Esophagus squamous epithelium (tissue), 5 donors: ENCODE measurements at regions not wholly inside any gene's neighbourhood (a gene's known extent, or its start where the extent isn't known, plus 50 kb on each side); places are given as distances from the start of the nearest gene placed in this dataset.

Source experiments
- DNase-seq: peaks from one replicate; lab custom pipeline; 2025; lab: John Stamatoyannopoulos, UW
- H3K27ac ChIP-seq, 4 donors: fragments of 200-600 bp; sonication (generic); one replicate each; pipeline ENCODE4 v1.5.1; 2016 to 2019; ENCODE audit warnings: mild to moderate bottlenecking in 1 of 4
- H3K27me3 ChIP-seq, 4 donors: fragments of 200-600 bp; sonication (generic); 1 replicate in 3 of 4; 2 replicates in 1 of 4; pipeline versions ENCODE4 v1.5.1 to v1.6.0; 2017 to 2021; ENCODE audit warnings: antibody characterized with exemption in 1 of 4
- H3K36me3 ChIP-seq, 3 donors: fragments of 200-600 bp; sonication (generic); one replicate each; pipeline ENCODE4 v1.5.1; 2016 to 2019
- H3K4me1 ChIP-seq, 3 donors: fragments of 200-600 bp; sonication (generic); one replicate each; pipeline ENCODE4 v1.5.1; 2017 to 2019
- H3K4me3 ChIP-seq, 4 donors: fragments of 200-600 bp; sonication (generic); 1 replicate in 3 of 4; 2 replicates in 1 of 4; pipeline ENCODE4 v1.5.1; 2016 to 2019; ENCODE audit warnings: mild to moderate bottlenecking in 2 of 4, moderate library complexity in 1 of 4
- H3K9me3 ChIP-seq, 3 donors: fragments of 200-600 bp; sonication (generic); one replicate each; pipeline ENCODE4 v1.5.1; 2016 to 2019
- POLR2A ChIP-seq, 4 donors: fragments of 450-650 bp; IDR thresholded peaks; one replicate each; pipeline ENCODE4 v1.6.1; 2017; ENCODE audit warnings: antibody characterized with exemption in 4 of 4, mild to moderate bottlenecking in 4 of 4, moderate library complexity in 3 of 4
- WGBS, 2 donors: methylation state at CpG; one replicate each; pipeline ENCODE4 v1.1.5; 2018; 5-methylcytosine and 5-hydroxymethylcytosine counted together
- intact Hi-C: fragments of 100-400 bp; cut with DNase I; formaldehyde crosslinking; loops from one replicate; pipeline ENCODE4 v1.15.0; 2022
- TF ChIP-seq, protein P1 (sequence below), 6 experiments: fragments of 450-650 bp in 4 of 6; fragments of 200-600 bp in 2 of 6; sonication (generic) in 2 of 6; IDR thresholded peaks; one replicate each; pipeline ENCODE4 v1.5.1; 2016 to 2019; ENCODE audit warnings: antibody characterized with exemption in 6 of 6, mild to moderate bottlenecking in 4 of 6, moderate library complexity in 4 of 6
- donor health status: DM: yes; HTN: yes; CAD: no.

DNA sequence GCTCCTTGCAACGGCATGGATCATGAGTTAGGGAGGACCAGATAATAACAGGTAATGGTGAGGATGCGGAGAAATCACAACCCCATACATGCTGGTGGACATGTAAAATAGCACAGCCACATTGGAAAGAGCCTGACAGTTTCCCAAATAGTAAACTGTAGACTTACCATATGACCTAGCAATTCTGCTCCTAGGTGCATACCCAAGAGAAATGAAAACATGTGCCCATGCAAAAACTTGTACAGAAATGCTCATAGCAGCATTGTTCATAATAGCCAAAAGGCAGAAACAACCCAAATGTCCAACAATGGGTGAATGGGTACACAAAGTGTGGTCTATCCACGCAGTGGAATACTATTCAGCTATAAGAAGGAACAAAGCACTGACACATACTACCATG is 97.5 kb upstream of the VRK1 start:
- 83 to 96% methylated on average over 3 of the region's 3 CpGs for WGBS, 2 donors

DNA sequence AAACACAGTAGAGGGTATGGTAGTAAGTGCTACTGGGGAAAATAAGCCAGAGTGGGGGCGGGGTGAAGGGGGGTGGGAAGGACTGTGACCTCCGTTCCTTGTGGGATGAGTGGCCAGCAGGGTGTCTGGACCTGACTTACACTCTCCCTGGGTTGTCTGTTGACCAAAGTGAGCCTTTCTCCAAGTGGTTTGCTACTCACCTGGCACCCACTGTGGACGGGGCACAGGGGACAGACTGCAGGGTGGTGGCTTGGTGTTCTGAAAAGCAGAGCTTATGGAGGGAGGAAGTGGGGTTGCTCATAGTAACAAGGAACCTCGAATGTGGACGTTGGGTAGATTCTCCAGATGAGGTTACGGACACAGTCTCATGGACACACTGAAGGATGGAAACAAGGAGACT is 94.4 kb upstream of the VRK1 start:
- H3K27ac ChIP-seq = no peak overlapping the region
- H3K36me3 ChIP-seq = no peaks in the 10 kb centered on the region
- 76 to 78% methylated on average over 4 to 5 of the region's 6 CpGs for WGBS, 2 donors
- H3K9me3 ChIP-seq = no peaks in the 10 kb centered on the region
- H3K4me1 ChIP-seq = no peaks in the 10 kb centered on the region
- intact Hi-C loops = no loop called here
- TF ChIP-seq POLR2A (IDR thresholded peaks at IDR 0.05) = no peak
- TF ChIP-seq, protein P1, sequence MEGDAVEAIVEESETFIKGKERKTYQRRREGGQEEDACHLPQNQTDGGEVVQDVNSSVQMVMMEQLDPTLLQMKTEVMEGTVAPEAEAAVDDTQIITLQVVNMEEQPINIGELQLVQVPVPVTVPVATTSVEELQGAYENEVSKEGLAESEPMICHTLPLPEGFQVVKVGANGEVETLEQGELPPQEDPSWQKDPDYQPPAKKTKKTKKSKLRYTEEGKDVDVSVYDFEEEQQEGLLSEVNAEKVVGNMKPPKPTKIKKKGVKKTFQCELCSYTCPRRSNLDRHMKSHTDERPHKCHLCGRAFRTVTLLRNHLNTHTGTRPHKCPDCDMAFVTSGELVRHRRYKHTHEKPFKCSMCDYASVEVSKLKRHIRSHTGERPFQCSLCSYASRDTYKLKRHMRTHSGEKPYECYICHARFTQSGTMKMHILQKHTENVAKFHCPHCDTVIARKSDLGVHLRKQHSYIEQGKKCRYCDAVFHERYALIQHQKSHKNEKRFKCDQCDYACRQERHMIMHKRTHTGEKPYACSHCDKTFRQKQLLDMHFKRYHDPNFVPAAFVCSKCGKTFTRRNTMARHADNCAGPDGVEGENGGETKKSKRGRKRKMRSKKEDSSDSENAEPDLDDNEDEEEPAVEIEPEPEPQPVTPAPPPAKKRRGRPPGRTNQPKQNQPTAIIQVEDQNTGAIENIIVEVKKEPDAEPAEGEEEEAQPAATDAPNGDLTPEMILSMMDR (IDR thresholded peaks at IDR 0.05) = no peak
- H3K4me3 ChIP-seq = no peak overlapping the region
- H3K27me3 ChIP-seq = peaks cover 0 to 20% (median 0%) of the 10 kb centered on the region in 4 donors
- DNase-seq = no peak

More for the DNA sequence above, 97.5 kb upstream of the VRK1 start:
- Histone ChIP-seq H3K27me3 (peaks cover 0 to 17% (median 0%) of the 10 kb centered on the region in 4 donors), H3K4me3 (no peak overlapping the region), H3K27ac (no peak overlapping the region), H3K36me3 (no peaks in the 10 kb centered on the region), H3K9me3 (no peaks in the 10 kb centered on the region), H3K4me1 (no peaks in the 10 kb centered on the region)
- intact Hi-C loops = no loop called here
- TF ChIP-seq, protein P1 (IDR thresholded peaks at IDR 0.05) = no peak
- TF ChIP-seq POLR2A (IDR thresholded peaks at IDR 0.05) = no peak
- no peak for DNase-seq

DNA sequence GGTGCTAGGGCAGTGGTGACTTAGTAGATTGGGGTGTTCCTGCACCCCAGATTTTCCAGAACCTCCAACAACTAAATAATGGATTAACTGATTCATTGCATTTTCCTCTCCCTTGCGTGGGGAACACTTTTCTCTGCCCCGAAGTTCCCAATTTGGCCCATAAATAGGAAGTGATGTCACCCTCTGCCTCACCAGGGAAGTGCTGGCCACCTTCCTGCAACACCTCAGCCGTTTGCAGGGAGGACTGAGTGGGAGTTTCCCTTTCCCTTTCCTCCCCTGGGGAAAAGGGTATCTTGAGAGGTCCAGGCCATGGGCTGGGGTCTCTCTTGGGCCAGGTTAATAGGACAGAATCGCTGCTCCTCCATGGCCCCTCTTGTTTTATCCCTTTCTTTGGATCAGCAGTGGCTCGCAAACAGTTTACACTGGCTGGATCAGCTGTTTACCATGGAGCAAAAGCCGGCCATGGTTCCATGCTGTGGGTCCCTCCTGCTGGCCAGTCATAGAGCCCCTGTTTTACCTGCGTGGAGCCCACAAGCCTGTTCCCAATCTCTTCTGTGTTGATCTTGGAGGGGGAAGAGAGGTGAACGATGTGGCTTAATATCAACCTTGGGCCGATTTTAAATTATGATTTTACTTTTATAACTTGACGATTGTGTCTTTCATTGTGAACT is 91.6 kb upstream of the VRK1 start:
- Histone ChIP-seq H3K27me3 (peaks cover 0 to 20% (median 0%) of the 10 kb centered on the region in 4 donors), H3K36me3 (no peaks in the 10 kb centered on the region), H3K27ac (no peak overlapping the region), H3K4me3 (no peak overlapping the region), H3K4me1 (no peaks in the 10 kb centered on the region), H3K9me3 (no peaks in the 10 kb centered on the region)
- no peak for TF ChIP-seq POLR2A (IDR thresholded peaks at IDR 0.05)
- TF ChIP-seq, protein P1 (IDR thresholded peaks at IDR 0.05) = no peak
- intact Hi-C loops = no loop called here
- no peak for DNase-seq
- WGBS, 2 donors = 50 to 62% methylated on average over 8 to 9 of the region's 10 CpGs

DNA sequence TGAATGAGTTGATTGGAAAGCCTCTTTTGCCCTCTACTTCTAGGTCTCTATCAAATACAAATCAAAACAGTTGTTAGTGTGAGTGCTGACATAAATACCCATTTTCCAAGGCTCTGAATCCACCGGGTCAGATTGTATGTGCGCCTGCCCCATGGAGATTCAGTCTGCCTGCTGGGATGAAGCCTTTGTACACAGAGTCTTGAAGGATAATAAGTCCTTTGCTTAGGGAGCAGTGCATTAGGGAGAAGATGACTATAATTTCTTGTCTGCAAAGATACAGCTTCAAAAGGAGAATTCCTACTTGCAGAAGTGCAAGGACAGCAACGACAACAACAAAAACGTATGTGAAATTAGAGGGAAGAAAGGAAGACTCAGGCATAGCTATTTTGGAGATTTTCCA is 90.3 kb upstream of the VRK1 start:
- intact Hi-C loops = no loop called here
- no peak overlapping the region for H3K27ac ChIP-seq
- H3K36me3 ChIP-seq = no peaks in the 10 kb centered on the region
- H3K4me1 ChIP-seq = no peaks in the 10 kb centered on the region
- H3K27me3 ChIP-seq = peaks cover 0 to 27% (median 0%) of the 10 kb centered on the region in 4 donors
- TF ChIP-seq, protein P1 (IDR thresholded peaks at IDR 0.05) = no peak
- TF ChIP-seq POLR2A (IDR thresholded peaks at IDR 0.05) = no peak
- H3K4me3 ChIP-seq = no peak overlapping the region
- no peaks in the 10 kb centered on the region for H3K9me3 ChIP-seq
- 35 to 58% methylated on average over 3 to 4 of the region's 4 CpGs for WGBS, 2 donors
- no peak for DNase-seq

DNA sequence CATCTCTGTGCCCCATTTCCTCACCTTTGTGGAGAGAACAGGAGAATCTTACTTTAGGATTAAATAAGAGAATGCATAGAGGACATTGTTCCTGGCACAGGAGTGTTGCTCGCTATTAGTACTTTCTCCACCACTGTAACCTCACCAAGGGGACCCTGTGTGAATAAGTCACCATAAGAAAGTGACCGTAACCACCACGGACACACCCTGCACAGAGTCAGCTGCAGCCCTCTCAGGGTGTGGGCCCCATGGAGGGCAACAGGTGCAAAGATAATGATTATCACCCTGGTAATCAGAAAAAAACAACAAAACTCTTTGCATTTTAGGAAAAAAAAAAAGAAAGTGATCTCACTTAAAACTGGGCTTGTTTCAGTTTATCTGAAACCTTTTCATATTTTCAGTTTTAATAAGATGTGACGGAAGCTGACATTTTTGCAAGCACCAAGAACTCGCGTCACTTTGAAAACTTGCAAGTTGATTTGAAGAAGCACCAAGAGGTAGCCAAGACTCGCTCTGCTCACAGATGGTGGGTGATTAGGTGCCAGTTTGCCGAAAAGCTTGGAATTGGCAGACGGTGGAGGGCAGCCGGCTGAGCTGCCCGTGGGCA is 87.0 kb upstream of the VRK1 start:
- TF ChIP-seq POLR2A (IDR thresholded peaks at IDR 0.05) = no peak
- TF ChIP-seq, protein P1 (IDR thresholded peaks at IDR 0.05) = no peak
- Histone ChIP-seq H3K27me3 (peaks cover 0 to 42% (median 0%) of the 10 kb centered on the region in 4 donors), H3K9me3 (no peaks in the 10 kb centered on the region), H3K27ac (no peak overlapping the region), H3K4me1 (no peaks in the 10 kb centered on the region), H3K36me3 (no peaks in the 10 kb centered on the region), H3K4me3 (no peak overlapping the region)
- intact Hi-C loops = no loop called here
- DNase-seq = no peak
- WGBS, 2 donors = 81 to 93% methylated on average over 8 to 11 of the region's 11 CpGs
